Mucosa of descending colon (tissue), 3 donors: ENCODE measurements at regions not wholly inside any gene's neighbourhood (a gene's known extent, or its start where the extent isn't known, plus 50 kb on each side); places are given as distances from the start of the nearest gene placed in this dataset.

Experiments used
- ATAC-seq: fragments of 200-7000 bp; cut with Tn5 transposase; one replicate; pipeline ENCODE4 v1.9.1; 2020; ENCODE audit warnings: mild to moderate bottlenecking, moderate library complexity
- DNase-seq, 3 donors: peaks; one replicate each; pipeline ENCODE4 v3.0.0-alpha.2; 2020
- H3K36me3 ChIP-seq: fragments of 200-600 bp; one replicate; pipeline ENCODE4 v1.8.0; 2021; ENCODE audit warnings: low read depth, mild to moderate bottlenecking
- H3K4me1 ChIP-seq: fragments of 200-600 bp; one replicate; pipeline ENCODE4 v1.8.0; 2021; ENCODE audit warnings: low read depth, mild to moderate bottlenecking
- H3K4me3 ChIP-seq: fragments of 200-600 bp; one replicate; pipeline ENCODE4 v1.8.0; 2021; ENCODE audit warnings: mild to moderate bottlenecking
- H3K9me3 ChIP-seq: fragments of 200-600 bp; one replicate; pipeline ENCODE4 v1.8.0; 2021; ENCODE audit warnings: mild to moderate bottlenecking
- intact Hi-C, 2 donors: fragments of 100-400 bp; cut with DNase I in 1 of 2; cut with micrococcal nuclease in 1 of 2; formaldehyde crosslinking; loops; one replicate each; pipeline versions ENCODE4 v1.11.0 to v1.11.1; 2022; cut with DNase I, micrococcal nuclease
- TF ChIP-seq, protein P1 (sequence below): fragments of 200-600 bp; IDR thresholded peaks from one replicate; pipeline ENCODE4 v1.8.0; 2022; ENCODE audit warnings: antibody characterized with exemption, mild to moderate bottlenecking
- donor health status: DM: no; HTN: no; CAD: no; lungs with moderate emphysema.
- donor health status: DM: no; HTN: no; CAD: no.
- donor health status: DM: no; HTN: yes; CAD: no.

- H3K9me3 ChIP-seq = no peaks in the 10 kb centered on the region
- H3K4me1 ChIP-seq = no peaks in the 10 kb centered on the region
- no peak for DNase-seq
- ATAC-seq = no peak
- H3K36me3 ChIP-seq = no peaks in the 10 kb centered on the region
- TF ChIP-seq, protein P1, sequence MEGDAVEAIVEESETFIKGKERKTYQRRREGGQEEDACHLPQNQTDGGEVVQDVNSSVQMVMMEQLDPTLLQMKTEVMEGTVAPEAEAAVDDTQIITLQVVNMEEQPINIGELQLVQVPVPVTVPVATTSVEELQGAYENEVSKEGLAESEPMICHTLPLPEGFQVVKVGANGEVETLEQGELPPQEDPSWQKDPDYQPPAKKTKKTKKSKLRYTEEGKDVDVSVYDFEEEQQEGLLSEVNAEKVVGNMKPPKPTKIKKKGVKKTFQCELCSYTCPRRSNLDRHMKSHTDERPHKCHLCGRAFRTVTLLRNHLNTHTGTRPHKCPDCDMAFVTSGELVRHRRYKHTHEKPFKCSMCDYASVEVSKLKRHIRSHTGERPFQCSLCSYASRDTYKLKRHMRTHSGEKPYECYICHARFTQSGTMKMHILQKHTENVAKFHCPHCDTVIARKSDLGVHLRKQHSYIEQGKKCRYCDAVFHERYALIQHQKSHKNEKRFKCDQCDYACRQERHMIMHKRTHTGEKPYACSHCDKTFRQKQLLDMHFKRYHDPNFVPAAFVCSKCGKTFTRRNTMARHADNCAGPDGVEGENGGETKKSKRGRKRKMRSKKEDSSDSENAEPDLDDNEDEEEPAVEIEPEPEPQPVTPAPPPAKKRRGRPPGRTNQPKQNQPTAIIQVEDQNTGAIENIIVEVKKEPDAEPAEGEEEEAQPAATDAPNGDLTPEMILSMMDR = no peak
- H3K4me3 ChIP-seq = no peak overlapping the region
- intact Hi-C loops = no loop called here
Observed at GRCh38 chr6:112761740-112762139, 414.6 kb downstream of the RFPL4B start.

DNA sequence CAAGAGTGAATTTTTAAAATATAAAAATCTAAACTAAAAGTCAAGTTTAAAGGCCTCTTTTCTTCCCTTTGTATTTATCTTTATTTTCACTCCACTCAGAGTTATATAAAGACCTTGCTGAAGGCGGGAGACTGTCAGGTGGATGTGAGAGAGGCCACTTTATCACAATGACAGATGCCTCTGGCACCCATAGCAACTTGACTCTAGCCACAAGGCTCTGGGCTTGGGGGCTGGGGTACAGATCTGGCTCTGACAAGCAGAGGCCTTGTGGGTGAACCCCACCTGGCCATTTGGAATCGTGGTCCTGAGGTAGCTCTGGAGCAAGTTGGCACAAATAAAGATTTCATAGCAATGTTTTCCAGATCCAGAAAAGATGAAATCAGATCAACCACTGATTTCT lies 417.2 kb downstream of the RFPL4B start:
- DNase-seq (no peak), ATAC-seq (no peak)
- intact Hi-C loops = no loop called here
- no peak overlapping the region for H3K4me3 ChIP-seq
- H3K4me1 ChIP-seq = no peaks in the 10 kb centered on the region
- TF ChIP-seq, protein P1 = no peak
- no peaks in the 10 kb centered on the region for H3K9me3 ChIP-seq
- no peaks in the 10 kb centered on the region for H3K36me3 ChIP-seq

DNA sequence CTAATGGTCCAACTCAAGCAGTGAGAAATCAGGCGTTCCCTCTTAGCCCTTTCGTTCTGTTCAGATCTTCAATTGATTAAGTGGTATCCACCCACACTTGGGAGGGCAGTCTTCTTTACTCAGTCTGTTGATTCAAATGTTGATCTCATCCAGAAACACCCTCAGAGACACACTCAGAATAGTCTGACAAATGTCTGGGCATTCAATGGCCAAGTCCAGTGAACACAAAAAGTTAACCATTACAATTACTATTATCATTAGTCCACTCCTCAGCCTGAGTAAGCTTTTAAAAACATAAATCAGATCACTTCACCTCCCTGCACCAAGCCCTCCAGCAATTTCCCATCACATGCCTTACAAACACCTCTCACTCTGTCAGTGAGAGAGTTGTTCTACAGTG lies 423.2 kb downstream of the RFPL4B start:
- Histone ChIP-seq H3K36me3 (no peaks in the 10 kb centered on the region), H3K9me3 (no peaks in the 10 kb centered on the region), H3K4me1 (no peaks in the 10 kb centered on the region), H3K4me3 (no peak overlapping the region)
- TF ChIP-seq, protein P1 = no peak
- intact Hi-C loops = no loop called here
- DNase-seq = no peak
- ATAC-seq = no peak

DNA sequence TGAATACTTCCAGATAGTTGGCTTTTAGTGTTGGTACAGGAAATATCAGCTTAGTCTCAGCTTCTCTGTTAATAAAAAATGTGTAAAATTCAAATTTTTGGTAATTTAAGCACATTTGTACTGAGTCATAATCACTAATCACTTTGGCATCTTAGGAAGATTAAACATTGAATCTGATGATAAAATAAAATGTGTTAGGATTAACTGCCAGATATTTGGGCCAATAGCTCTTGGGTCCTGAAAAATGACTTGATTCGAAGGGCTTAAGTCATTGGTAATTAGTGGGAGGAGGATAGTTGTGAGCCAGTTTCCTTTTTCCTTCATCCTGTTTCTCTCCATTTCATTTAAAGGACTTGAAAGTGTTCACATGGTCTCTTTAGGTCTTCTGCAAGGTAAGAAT lies 426.1 kb downstream of the RFPL4B start:
- H3K36me3 ChIP-seq = no peaks in the 10 kb centered on the region
- intact Hi-C loops = no loop called here
- no peaks in the 10 kb centered on the region for H3K9me3 ChIP-seq
- ATAC-seq (no peak), DNase-seq (no peak)
- no peaks in the 10 kb centered on the region for H3K4me1 ChIP-seq
- no peak overlapping the region for H3K4me3 ChIP-seq
- TF ChIP-seq, protein P1 = no peak

GRCh38 chr6:112774319-112774718 lies 427.2 kb downstream of the RFPL4B start:
- TF ChIP-seq, protein P1 = no peak
- intact Hi-C loops = no loop called here

GRCh38 chr6:112780498-112781096 lies 433.5 kb downstream of the RFPL4B start:
- no peaks in the 10 kb centered on the region for H3K4me1 ChIP-seq
- H3K4me3 ChIP-seq = no peak overlapping the region
- intact Hi-C loops = loop anchor here in 1 of 2 donors (10.0 kb wide), 1 partner anchor 1104 kb away; no protein-coding TSS in a partner anchor
- no peaks in the 10 kb centered on the region for H3K9me3 ChIP-seq
- TF ChIP-seq, protein P1 = peak; percentile 23
- H3K36me3 ChIP-seq = no peaks in the 10 kb centered on the region
- DNase-seq = peak in 2 of 3 donors; percentile 36 to 79
- peak; percentile 90 for ATAC-seq

More at GRCh38 chr6:112774319-112774718, 427.2 kb downstream of the RFPL4B start:
- ATAC-seq = no peak
- Histone ChIP-seq H3K36me3 (no peaks in the 10 kb centered on the region), H3K4me1 (no peaks in the 10 kb centered on the region), H3K9me3 (no peaks in the 10 kb centered on the region), H3K4me3 (no peak overlapping the region)
- DNase-seq = no peak
